Stimulated activated CD8-positive, alpha-beta memory T cell treated with anti-CD3 and anti-CD28 coated beads, Interleukin-2, amount 100 ng/mL, for 1 hour (primary cell): ENCODE measurements at regions not wholly inside any gene's neighbourhood (a gene's known extent, or its start where the extent isn't known, plus 50 kb on each side); places are given as distances from the start of the nearest gene placed in this dataset.
"Not testable (repeated sequence)": the region's sequence is repeated elsewhere in the genome, so short reads cannot be mapped to it uniquely, and the experiment has no call there.

Source experiments
- DNase-seq, 2 donors: peaks; one replicate each; pipeline ENCODE4 v3.0.0-alpha.2; 2020; ENCODE audit warnings: low read depth in 2 of 2

DNA sequence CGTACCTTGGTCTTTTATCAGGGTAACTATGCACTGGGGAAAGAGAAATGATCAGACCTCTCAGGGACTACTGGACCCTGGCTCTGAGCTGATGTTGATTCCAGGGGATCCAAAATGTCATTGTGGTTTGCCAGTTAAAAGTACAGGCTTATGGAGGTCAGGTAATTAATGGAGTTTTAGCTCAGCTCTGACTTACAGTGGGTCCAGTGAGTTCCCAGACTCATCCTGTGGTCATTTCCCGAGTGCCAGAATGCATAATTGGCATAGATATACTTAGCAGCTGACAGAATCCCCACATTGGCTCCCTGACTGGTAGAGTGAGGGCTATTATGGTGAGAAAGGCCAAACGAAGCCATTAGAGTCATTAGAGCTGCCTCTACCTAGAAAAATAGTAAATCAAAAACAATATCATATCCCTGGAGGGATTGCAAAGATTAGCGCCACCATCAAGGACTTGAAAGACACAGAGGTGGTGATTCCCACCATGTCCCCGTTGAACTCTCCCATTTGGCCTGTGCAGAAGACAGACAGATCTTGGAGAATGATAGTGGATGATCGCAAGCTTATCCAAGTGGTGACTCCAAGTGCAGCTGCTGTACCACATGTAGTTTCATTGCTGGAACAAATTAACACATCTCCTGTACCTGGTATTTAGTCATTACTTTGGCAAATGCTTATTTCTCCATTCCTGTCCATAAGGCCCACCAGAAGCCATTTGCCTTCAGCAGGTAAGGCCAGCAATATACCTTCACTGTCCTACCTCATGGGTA lies 152.4 kb downstream of the THBS2 start:
- no peak for DNase-seq

DNA sequence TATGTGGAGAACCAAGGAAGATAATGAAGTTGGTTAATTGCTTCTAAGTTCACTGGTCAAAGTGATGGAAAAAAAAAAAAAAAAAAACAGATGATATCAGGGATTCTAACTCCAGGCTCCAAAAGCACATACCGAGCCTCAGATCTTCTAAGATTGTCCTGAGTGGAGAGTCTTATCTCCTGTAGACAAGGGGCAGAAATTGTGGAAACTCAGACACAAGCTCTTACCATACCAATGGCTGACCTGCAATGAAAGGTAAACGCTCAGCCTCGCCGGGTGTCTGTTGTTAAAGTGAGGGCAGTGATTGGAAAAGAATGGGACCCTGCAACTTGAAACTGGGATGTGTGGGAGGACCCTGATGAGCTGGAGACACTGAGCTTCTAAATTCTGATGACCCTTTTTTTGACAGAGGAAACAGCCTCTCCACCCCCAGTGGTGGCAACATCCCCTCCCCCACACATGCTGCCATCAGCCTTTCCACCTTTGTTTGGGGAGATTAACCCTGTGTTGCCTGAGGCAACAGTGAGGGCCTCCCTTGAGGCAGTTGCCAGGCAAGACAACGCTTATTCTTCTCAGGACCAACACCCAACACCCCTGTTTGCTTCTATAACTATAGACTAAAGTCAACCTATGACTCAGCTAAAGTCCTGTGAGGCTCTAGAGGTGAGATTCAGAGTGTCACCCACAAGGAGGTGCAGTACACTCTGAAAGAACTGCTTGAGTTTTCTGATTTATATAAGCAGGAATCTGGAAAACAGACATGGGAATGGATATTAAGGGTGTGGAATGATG lies 154.0 kb downstream of the THBS2 start:
- no peak for DNase-seq

DNA sequence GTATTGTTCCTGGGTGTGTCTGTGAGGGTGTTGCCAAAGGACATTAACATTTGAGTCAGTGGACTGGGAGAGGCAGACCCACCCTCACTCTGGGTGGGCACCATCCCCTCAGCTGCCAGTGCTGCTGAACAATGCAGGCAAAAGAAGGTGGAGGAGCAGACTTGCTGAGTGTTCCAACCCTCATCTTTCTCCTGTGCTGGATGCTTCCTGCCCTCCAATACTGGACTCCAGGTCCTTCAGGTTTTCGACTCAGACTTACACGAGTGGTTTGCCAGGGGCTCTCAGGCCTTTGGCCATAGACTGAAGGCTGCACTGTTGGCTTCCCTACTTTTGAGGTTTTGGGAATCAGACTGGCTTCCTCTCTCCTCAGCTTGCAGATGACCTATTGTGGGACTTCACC lies 155.0 kb downstream of the THBS2 start:
- DNase-seq: not testable (repeated sequence)

DNA sequence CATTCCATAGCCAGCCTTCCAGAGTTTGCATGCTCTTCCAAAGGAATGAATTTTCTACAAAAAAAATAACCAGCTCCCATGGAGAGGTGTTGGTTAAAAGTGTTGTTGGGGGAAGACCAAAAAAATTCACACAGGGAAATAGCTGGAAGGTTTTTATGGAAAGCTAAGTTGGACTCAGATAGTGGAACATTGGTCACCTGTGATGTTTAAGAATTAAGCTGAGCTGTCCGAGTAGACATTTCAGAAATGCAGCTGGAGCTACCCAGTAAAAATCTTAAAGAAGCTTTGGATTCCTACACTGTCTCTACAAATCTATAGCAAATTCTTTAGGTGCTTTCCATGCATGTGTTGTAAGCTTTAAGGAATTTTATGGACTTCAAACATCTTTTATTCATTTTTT lies 155.5 kb downstream of the THBS2 start:
- DNase-seq: no peak

DNA sequence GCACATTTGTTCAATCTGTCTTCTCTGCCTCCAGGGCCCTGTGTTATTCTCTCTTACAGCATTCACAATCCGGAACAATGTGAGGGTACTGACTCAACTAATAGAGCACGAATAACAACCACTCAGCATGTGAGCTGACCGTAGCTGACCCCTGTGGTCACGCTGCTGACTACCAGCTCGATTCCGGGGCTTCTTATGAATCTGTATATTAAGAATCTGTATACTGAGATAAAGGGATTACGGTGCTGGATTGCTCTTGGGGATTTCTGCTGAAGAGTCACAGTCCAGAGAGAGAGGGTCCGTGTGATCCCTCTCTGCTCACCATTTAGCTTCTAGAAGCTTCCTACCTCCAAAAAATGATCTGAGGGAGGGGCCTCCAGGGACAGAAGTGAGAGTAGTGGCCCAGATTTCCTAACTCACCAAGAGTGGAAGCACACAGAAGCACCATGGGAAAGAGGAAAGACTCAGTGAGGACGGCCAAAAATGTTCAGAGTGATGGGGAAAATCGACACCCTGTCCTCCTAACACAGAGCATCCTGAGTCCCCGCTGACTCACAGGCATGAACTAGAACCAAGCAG lies 156.2 kb downstream of the THBS2 start:
- no peak for DNase-seq

DNA sequence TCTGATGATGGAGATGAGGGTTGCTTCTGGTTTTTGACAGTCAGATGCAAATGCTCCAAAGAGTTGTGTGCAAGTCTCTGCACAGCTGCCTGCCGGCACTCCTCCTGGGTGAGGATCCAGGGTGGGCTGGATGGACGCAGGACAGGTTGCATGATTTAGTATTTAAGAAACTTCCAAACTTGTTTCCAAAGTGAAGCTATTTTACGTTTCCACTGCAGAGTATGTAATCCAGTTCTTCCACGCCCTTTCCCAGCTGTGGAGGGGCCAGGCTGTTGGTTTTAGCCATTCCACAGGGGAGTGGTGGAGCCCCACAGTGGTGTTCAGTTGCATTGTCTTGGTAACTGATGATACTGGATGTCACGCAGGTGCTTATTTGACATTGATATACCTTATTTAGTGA lies 157.3 kb downstream of the THBS2 start:
- DNase-seq: no peak

DNA sequence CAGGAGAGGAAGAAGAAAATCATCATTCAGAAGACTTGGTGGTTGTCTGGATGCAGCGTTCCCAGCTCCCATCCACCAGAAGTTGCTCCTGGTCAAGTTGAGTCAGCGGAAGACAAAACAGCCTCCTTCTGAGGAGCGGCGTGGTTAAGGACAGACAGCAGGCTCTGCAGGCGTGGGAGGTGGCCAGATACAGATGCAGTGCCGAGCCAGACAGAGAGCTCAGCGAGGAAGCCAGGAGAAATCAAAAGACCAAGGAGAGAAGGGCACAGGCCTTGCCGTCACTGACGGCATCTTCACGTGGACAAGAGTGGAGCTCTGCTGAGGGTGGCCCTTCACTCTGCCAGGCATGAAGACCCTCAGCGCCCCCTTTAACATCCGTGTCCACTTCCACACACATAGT lies 158.5 kb downstream of the THBS2 start:
- DNase-seq: no peak

DNA sequence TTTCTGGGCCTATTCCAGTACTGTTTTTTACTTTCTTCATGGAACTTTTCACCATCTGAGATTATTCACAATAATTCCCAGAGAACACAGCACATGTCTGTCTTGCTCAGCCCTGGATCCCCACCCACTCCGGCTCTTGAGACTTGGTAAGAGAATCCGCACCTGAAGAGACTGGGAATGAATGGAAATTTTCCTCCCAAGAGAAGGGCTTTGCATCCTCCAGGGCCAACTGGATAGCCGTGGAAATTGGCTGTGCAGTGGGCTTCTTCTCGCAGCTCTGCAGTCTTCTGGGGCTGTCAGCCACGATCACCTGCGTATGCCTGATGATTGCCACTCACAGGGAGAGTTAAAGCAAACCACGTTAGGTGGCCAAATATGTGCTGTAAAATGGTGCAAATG lies 159.1 kb downstream of the THBS2 start:
- DNase-seq: no peak

DNA sequence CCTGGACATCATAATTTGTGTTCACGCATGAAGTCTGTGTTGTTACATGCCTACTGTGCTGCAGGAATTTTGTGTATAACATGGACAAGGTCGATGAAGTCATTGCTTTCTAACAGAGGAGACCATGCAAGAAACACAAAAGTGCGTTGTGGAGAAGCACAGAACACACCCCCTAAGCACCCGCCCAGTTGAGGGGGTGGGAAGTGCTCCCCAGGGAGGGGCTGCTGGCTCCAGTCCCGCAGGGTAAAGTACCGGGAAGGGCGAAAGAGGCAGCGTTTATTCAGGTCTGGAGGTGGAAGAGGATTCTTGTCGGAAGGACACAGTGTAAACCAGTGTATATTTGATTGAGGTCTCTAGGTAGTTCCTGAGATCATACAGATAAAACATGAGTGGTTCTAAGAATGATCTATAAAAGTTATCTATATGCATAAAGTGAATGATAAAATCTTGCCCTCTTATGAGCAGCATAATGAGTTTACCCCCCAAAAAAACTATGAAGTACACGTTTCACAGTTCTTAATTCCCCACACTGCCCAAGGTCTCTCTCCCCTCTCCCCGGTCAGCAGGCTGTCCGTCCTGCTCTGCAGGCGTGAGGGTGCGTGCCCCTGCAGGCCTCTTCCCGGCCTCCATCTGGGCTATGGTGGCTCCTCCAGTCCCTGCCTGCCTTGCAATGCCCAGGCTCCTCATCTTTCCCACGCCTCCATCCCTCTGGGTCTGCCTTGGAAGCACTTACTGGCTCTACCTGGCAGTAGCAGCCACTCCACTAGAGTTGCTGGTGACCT lies 159.7 kb downstream of the THBS2 start:
- DNase-seq: no peak

DNA sequence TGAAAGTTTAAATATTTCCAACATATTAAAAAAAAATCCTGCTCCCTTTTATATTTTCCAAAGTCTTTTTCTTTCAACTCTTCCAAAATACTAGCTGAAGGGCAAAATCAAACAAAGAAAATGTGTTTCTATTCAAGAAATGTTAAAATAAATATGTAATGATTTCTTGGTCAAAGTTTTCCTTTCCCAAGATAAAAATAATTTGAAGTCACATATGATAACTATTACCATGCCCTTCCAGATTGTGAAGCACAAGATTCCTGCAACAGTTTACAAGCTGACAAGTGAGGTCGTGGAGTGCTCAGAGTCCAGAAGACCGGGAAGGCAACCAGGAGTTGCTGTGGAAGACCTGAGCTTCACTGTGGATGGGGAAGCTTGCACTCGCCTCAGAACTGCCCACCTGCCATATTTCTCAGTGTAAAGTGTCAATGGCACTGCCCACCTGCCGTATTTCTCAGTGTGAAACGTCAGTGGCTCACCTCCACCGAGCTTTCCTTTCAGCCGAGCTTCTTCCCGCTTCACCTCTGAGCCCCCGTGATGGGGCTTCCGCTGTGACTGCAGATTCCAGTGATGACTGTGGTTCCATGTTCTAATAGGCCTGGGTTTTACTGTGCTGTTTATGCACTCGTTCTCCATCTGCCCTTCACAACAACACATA lies 160.5 kb downstream of the THBS2 start:
- DNase-seq: no peak

DNA sequence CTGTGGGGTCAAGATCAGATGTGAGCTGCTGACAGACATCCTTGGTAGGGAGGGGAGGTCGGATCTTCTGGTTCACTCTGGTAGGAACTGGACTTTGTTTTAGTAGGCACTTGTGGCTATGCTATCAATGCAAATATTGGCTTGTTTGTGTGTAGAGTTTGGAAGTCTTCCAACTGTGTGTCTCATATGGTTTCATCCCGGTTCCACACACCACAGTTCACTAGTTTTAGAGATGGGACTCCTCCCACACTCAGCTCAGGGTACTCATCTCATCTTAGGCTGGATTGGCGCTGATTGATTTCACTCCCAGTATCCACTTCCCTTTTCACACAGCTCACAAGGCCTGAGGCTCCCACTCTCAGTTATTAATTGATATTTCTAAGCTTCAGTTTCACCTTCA lies 161.3 kb downstream of the THBS2 start:
- no peak for DNase-seq

DNA sequence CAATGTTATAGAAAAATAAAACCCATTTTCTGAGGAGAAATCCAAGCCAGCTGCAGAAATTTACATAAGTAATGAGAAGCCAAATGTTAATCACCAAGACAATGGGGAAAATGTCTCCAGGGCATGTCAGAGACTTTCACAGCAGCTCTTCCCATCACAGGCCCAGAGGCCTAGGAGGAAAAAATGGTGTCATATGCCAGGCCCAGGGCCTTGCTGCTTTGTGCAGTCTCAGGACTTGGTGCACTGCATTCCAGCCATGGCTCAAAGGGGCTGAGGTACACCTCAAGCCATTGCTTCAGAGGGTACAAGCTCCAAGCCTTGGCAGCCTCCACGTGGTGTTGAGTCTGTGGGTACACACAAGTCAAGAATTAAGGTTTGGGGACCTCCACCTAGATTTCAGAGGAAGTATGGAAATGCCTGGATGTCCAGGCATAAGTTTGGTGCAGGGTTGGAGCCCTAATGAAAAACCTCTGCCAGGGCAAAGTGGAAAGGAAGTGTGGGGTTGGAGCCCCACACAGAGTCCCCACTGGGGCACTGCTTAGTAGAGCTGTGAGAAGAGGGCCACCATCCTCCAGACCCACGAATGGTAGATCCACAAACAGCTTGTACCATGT lies 163.0 kb downstream of the THBS2 start:
- DNase-seq: not testable (repeated sequence)

DNA sequence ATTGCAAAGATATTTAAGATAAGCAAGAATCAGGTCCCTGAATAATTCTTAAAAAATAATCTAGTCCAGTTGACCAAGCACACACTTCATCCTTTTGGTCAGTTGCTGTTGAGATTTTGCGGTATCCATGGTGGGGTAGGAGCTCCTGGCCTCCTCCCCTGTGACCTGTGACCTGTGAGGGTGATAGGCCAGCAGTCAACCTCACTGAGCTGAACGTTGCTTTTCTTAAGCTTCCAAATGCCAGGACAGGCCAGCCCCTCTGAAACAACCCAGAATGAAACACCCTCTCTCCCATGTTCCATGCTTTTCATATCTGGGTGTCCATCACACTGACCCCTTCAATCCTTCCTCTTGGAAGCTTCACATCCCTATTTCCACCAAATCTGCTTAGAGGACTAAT lies 164.9 kb downstream of the THBS2 start:
- no peak for DNase-seq

DNA sequence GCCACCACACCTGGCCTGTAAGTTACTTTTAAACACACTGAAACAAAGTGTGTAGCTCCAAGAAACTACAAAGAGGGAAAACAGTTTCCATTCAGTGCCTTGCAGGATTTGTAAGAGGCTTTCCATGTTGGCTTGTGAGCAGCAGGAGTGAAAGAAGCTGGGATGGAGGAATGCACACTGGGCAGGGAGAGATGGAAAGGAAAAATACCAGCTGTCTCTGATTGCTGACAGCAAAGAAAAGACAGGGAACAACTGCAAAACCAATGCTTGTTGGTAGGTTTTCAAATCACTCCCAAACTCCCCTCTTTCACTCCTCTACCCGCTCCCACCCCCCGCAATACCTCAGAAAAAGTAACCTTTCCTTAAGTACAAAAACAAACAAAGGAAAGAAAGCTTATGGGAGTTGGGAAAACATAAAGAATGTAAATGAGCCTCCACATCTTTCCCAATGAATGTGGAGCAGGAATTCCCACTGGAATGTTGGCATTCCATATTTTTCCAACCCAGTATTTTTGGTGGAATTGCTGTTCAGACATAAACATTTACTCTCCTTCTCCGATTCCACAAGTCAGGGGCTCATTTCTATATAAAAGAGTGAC lies 166.1 kb downstream of the THBS2 start:
- no peak for DNase-seq

DNA sequence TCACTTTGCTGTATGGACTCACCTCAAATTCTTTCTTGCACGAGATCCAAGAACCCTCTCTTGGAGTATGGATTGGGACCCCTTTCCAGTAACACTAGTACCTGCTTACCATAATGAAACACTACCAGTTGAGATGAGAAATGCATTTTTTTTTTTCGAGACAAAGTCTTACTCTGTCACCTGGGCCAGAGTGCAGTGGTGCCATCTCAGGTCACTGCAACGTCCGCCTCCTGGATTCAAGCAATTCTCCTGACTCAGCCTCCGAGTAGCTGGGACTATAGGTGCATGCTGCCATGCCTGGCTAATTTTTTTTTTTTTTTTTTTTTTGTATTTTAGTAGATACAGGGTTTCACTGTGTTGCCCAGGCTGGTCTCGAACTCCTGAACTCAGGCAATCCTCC lies 167.0 kb downstream of the THBS2 start:
- not testable (repeated sequence) for DNase-seq

DNA sequence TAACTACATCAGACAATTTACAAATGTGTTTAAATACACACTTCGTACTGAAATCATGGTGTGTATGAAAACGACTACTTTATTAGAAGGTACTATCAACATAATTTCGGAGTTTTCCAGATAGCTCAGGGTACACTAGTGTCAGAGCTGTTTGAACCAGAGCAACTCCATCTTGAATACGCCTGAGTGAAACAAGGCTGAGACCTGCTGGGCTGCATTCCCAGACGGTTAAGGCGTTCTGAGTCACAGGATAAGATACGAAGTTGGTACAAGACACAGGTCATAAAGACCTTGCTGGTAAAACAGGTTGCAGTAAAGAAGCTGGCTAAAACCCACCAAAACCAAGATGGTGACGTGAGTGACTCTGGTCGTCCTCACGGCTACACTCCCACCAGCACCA lies 167.6 kb downstream of the THBS2 start:
- no peak for DNase-seq

DNA sequence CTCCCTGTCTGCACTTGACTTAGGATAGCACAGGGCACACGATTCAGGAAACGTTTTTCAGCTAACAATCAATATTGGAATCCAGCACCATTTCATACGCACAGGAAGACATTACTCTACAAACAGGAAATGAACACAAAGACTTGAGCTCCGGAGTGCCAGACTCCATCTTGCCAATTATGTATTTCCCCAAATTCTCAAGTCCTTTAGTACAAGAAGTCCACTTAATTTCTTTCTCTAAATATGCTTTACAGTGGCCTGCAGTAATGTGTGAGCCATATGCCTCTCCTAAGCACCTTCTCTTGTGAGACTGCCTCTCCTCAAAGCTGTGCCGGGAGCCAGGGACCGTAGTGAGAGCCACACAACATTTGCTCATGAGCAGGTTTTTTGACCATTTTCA lies 168.2 kb downstream of the THBS2 start:
- DNase-seq: no peak

DNA sequence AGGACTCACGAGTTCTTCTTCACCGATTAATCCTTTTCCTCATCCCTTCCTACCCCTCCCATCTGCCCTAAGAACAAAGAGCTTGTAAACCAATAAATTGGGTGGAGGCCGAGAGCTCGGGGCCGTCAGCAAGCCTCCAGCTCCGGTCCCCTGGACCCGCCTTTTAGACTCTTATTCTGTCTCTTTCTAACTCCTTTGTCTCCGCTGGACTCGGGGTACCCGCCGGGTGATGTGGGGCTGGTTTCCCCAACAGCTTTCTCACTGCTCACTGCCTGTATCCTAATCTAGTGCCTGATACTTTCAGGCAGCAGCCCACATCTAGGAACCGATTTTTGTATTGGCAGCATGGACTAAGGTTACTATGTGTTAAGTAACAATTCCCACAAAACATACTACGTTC lies 169.1 kb downstream of the THBS2 start:
- DNase-seq: not testable (repeated sequence)

DNA sequence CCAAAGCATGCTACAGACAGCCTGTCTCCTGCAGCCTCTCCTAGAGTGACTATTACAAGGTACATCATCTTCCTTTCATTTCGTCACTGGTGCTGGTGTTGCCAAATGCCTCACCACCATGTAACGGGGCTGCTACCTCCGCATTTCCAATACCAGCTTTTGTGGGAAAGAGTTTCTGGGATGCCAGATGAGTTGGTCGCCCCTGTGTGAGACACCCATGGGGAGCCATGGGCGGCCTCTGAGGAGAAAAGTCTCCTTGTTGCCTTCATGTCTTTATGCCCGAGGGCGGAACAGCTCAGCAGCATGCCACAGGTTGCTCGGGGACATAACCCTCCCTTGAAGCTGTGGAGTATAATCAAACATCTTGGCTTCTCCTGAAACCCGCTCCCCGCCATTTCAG lies 169.6 kb downstream of the THBS2 start:
- DNase-seq: no peak

DNA sequence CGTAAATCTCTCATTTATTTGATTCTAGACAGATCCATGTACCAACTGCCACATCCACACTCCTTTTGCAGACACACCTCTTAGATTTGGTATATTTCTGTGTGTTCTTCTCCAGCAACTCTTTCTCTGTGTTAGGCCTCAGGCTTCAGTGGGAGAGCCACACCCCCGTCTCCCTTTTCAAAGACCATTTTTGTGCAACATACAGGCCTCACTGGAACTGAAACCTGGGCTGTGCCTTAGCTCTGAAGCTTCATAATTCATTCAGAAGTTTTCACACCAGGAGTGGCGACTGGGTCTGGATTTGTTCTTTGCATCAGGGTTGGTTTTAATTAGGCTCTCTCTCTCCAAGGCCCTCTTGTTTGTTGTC lies 170.2 kb downstream of the THBS2 start:
- DNase-seq: no peak
